ENCODE measurements at regions not wholly inside any gene's neighbourhood (a gene's known extent, or its start where the extent isn't known, plus 50 kb on each side); places are given as distances from the start of the nearest gene placed in this dataset.

GRCh38 chr3:94405258-94406035 lies 342.6 kb downstream of the NSUN3 start:
- Histone ChIP-seq H3K18ac (ENCODE audit: extremely low read depth, low read length) (no peak overlapping the region), H4K8ac (ENCODE audit: extremely low read depth, insufficient read depth, low read length) (no peak overlapping the region), H3K79me2 (ENCODE audit: control insufficient read depth in 1 of 2, insufficient read depth in 2 of 2, low read length in 2 of 2) (no peaks in the 10 kb centered on the region), H2BK120ac (replicated peaks; ENCODE audit: low read depth, low read length) (no peak overlapping the region), H2AK5ac (ENCODE audit: low read depth, low read length) (no peak overlapping the region), H2BK5ac (ENCODE audit: low read depth, low read length) (no peak overlapping the region), H3K79me1 (ENCODE audit: low read depth, low read length) (no peaks in the 10 kb centered on the region), H3K4me2 (ENCODE audit: insufficient read depth in 1 of 2, low read depth in 2 of 2, low read length in 2 of 2) (no peak overlapping the region), H4K5ac (ENCODE audit: insufficient read length, low read depth, low read length) (no peak overlapping the region), H3K4me1 (replicated peaks in 1 of 4; ENCODE audit: control insufficient read depth in 3 of 4, insufficient read depth in 4 of 4, low read length in 3 of 4) (no peaks in the 10 kb centered on the region), H3K27me3 (replicated peaks in 1 of 4; ENCODE audit: control insufficient read depth in 3 of 4, extremely low read depth in 1 of 4, insufficient read depth in 3 of 4, low read length in 3 of 4) (no peaks in the 10 kb centered on the region), H4K91ac (replicated peaks; ENCODE audit: insufficient read length, low read length) (no peak overlapping the region), H3K4ac (replicated peaks; ENCODE audit: insufficient read length, low read depth, low read length) (no peak overlapping the region), H3K9ac (replicated peaks in 1 of 4; ENCODE audit: extremely low read depth in 1 of 4, low read depth in 3 of 4, low read length in 3 of 4) (no peak overlapping the region), H3K4me3 (ENCODE audit: extremely low read depth in 1 of 4, insufficient read depth in 2 of 4, low read depth in 3 of 4, low read length in 4 of 4) (no peak overlapping the region), H2BK12ac (ENCODE audit: low read depth, low read length) (no peak overlapping the region), H3K9me3 (ENCODE audit: insufficient read depth in 2 of 2, low read depth in 1 of 2, low read length in 1 of 2) (no peaks in the 10 kb centered on the region), H2AFZ (ENCODE audit: low read length) (no peak overlapping the region), H2BK15ac (ENCODE audit: low read length) (no peak overlapping the region), H3K23ac (ENCODE audit: insufficient read length) (no peak overlapping the region), H3K56ac (replicated peaks; ENCODE audit: insufficient read length, low read depth, low read length) (no peak overlapping the region), H2BK20ac (ENCODE audit: low read length) (no peak overlapping the region), H3K36me3 (ENCODE audit: control insufficient read depth in 2 of 4, insufficient read depth in 4 of 4, low read length in 3 of 4) (no peaks in the 10 kb centered on the region), H3K27ac (ENCODE audit: low read depth, low read length) (no peak overlapping the region), H3K14ac (ENCODE audit: insufficient read length) (no peak overlapping the region), H3K23me2 (ENCODE audit: low read depth, low read length) (no peaks in the 10 kb centered on the region), H4K20me1 (replicated peaks in 1 of 2; ENCODE audit: control insufficient read depth in 1 of 2, insufficient read depth in 2 of 2, low read length in 2 of 2) (no peaks in the 10 kb centered on the region)
- FAIRE-seq, result no peak
- no peak for DNase-seq (ENCODE audit: low read depth in 1 of 2, low spot score in 2 of 2)
- ChIA-PET CTCF (ENCODE audit: partially characterized antibody) (no interaction called here), POLR2A (ENCODE audit: partially characterized antibody) (no interaction called here)
- WGBS, 2 experiments (ENCODE audit: extremely low coverage in 1 of 2, insufficient coverage in 1 of 2, insufficient read length in 1 of 2, insufficient replicate concordance in 2 of 2, low coverage in 1 of 2, low lambda C conversion rate in 2 of 2, missing lambda C conversion rate in 1 of 2), result 95% methylated on average over 5 of the region's 5 CpGs; no CpG with 5 or more reads in 1 of the 2 experiments
- TF ChIP-seq KDM5A (IDR thresholded peaks at IDR 0.05; ENCODE audit: low read length) (no peak), SAP30 (IDR thresholded peaks at IDR 0.05; ENCODE audit: insufficient read depth, insufficient replicate concordance, low read length) (no peak), HDAC2 (IDR thresholded peaks at IDR 0.05; ENCODE audit: borderline replicate concordance in 1 of 2, low read depth in 2 of 2, low read length in 2 of 2) (no peak), TEAD4 (IDR thresholded peaks at IDR 0.05; ENCODE audit: low read depth, low read length) (no peak), JUN (IDR thresholded peaks at IDR 0.05; ENCODE audit: low read depth, low read length) (no peak), RFX5 (IDR thresholded peaks at IDR 0.05; ENCODE audit: borderline replicate concordance, low read depth, low read length) (no peak), NANOG (IDR thresholded peaks at IDR 0.05; ENCODE audit: insufficient read depth, low read depth, low read length, poor library complexity, severe bottlenecking) (no peak), TAF7 (optimal IDR thresholded peaks at IDR 0.05; ENCODE audit: borderline replicate concordance, low read depth, low read length) (no peak)

Data from H1 (cell line).